ENCODE measurements at regions not wholly inside any gene's neighbourhood (a gene's known extent, or its start where the extent isn't known, plus 50 kb on each side); places are given as distances from the start of the nearest gene placed in this dataset.
A peak's percentile ranks its signal among the peaks of the same experiment; 100 is the strongest.

- Histone ChIP-seq H4K20me1 (ENCODE audit: insufficient read depth, low read length) (no peaks in the 10 kb centered on the region), H3K4me3 (replicated peaks in 1 of 3; ENCODE audit: insufficient read depth in 1 of 3, low read depth in 2 of 3, low read length in 3 of 3) (no peak overlapping the region), H3K79me2 (ENCODE audit: insufficient read depth, low read length) (no peaks in the 10 kb centered on the region), H3K9me3 (ENCODE audit: low read length) (no peaks in the 10 kb centered on the region), H3K27ac (ENCODE audit: extremely low read length, insufficient read depth, low read length) (no peak overlapping the region), H3K4me1 (ENCODE audit: insufficient read depth, low read length) (no peaks in the 10 kb centered on the region), H3K36me3 (replicated peaks in 1 of 2; ENCODE audit: control insufficient read depth in 1 of 2, insufficient read depth in 2 of 2, low read length in 2 of 2) (no peaks in the 10 kb centered on the region), H3K27me3 (ENCODE audit: control insufficient read depth in 1 of 2, insufficient read depth in 2 of 2, low read length in 2 of 2) (no peaks in the 10 kb centered on the region), H3K9ac (ENCODE audit: insufficient read depth, low read depth, low read length) (no peak overlapping the region), H3K4me2 (ENCODE audit: low read depth, low read length) (no peak overlapping the region), H2AFZ (ENCODE audit: low read length) (no peak overlapping the region)
- ChIA-PET CTCF (ENCODE audit: low intra/inter-chr PET ratio, low total read pairs) (no interaction called here), POLR2A (no interaction called here)
- FAIRE-seq, result no peak
- no peak for ATAC-seq
- 18% methylated on average over 4 of the region's 4 CpGs for WGBS (ENCODE audit: low lambda C conversion rate)
- no peak for TF ChIP-seq SNRNP70 (IDR thresholded peaks at IDR 0.05; ENCODE audit: low read depth, low read length)
- no peak for TF ChIP-seq KAT8 (CRISPR knock-in tag; IDR thresholded peaks at IDR 0.05)
- no peak for TF ChIP-seq ZSCAN20 (CRISPR knock-in tag; IDR thresholded peaks at IDR 0.05; ENCODE audit: borderline replicate concordance)
- TF ChIP-seq SRSF9 (IDR thresholded peaks at IDR 0.05; ENCODE audit: borderline replicate concordance, insufficient read depth, low read depth, low read length, poor library complexity, severe bottlenecking), result peak; percentile 79
- no peak for TF ChIP-seq DDIT3 (CRISPR knock-in tag; IDR thresholded peaks at IDR 0.05)
- TF ChIP-seq DNMT1 (CRISPR knock-in tag; IDR thresholded peaks at IDR 0.05), result no peak
- TF ChIP-seq GZF1 (CRISPR knock-in tag; IDR thresholded peaks at IDR 0.05), result no peak
- TF ChIP-seq ZNF3 (CRISPR knock-in tag; IDR thresholded peaks at IDR 0.05), result no peak
- TF ChIP-seq ZSCAN30 (CRISPR knock-in tag; IDR thresholded peaks at IDR 0.05), result no peak
- TF ChIP-seq TBP (CRISPR knock-in tag; IDR thresholded peaks at IDR 0.05), result no peak
- TF ChIP-seq HNRNPK (IDR thresholded peaks at IDR 0.05; ENCODE audit: low read depth, low read length, poor library complexity, severe bottlenecking), result peak; percentile 90
- DNase-seq (ENCODE audit: low spot score), result no peak
- intact Hi-C loops (cut with micrococcal nuclease; ENCODE audit: unreplicated experiment) (no loop called here), in situ Hi-C loops (cut with HindIII; ENCODE audit: extremely low pct_ligation_motif_present, low pct_unique_long_range_greater_than_20kb) (no loop called here)
- no TSS peak for BruUV-seq (replicated peaks)
Observed at GRCh38 chr6:102407886-102408741, 1014.6 kb downstream of the GRIK2 start.

Data from HepG2 (cell line).